ENCODE measurements at regions not wholly inside any gene's neighbourhood (a gene's known extent, or its start where the extent isn't known, plus 50 kb on each side); places are given as distances from the start of the nearest gene placed in this dataset.

GRCh38 chr2:223700221-223700620 lies 98.1 kb upstream of the SCG2 start (continued):
- TF ChIP-seq ZNF462 (CRISPR knock-in tag; IDR thresholded peaks at IDR 0.05), result no peak
- no peak for TF ChIP-seq JUNB (IDR thresholded peaks at IDR 0.05; ENCODE audit: unreplicated experiment)
- TF ChIP-seq CREB1 (CRISPR knock-in tag; IDR thresholded peaks at IDR 0.05; ENCODE audit: low read depth), result no peak
- no peak for TF ChIP-seq ETS1 (IDR thresholded peaks at IDR 0.05)

GRCh38 chr2:223697892-223698645 lies 95.9 kb upstream of the SCG2 start:
- no peak overlapping the region for H3K4me2 ChIP-seq
- Mint-ChIP-seq H3K27me3 (ENCODE audit: insufficient read depth, low read depth, poor library complexity) (no peaks in the 10 kb centered on the region), H3K9me3 (no peaks in the 10 kb centered on the region), H3K27ac (no peak overlapping the region), H3K4me1 (0 out of 3 replicates have a peak, but pooled peaks cover 2% of the 10 kb centered on the region), H3K36me3 (ENCODE audit: low read depth) (no peaks in the 10 kb centered on the region), H3K4me3 (no peak overlapping the region)
- H3K79me2 ChIP-seq (replicated peaks; ENCODE audit: insufficient read depth), result no peaks in the 10 kb centered on the region
- H3K27me3 ChIP-seq (ENCODE audit: insufficient read depth), result no peaks in the 10 kb centered on the region
- H2AFZ ChIP-seq, result no peak overlapping the region
- H3K4me3 ChIP-seq, result no peak overlapping the region
- TF ChIP-seq CTCF (conservative IDR thresholded peaks at IDR 0.05; ENCODE audit: low read depth in 2 of 2) (peak; percentile 32 to 49; a peak in 3 of 4 replicates), ZNF331 (CRISPR knock-in tag; IDR thresholded peaks at IDR 0.05; ENCODE audit: low read depth) (no peak), CREB1 (CRISPR knock-in tag; IDR thresholded peaks at IDR 0.05; ENCODE audit: low read depth) (no peak), NANOG (IDR thresholded peaks at IDR 0.05; ENCODE audit: borderline replicate concordance) (no peak)
- peak; percentile 24 for DNase-seq (ENCODE audit: low spot score)
- H4K20me1 ChIP-seq (replicated peaks; ENCODE audit: insufficient read depth), result no peaks in the 10 kb centered on the region
- H3F3A ChIP-seq (replicated peaks; ENCODE audit: low read depth), result no peaks in the 10 kb centered on the region
- no peaks in the 10 kb centered on the region for H3K36me3 ChIP-seq (ENCODE audit: insufficient read depth)
- H3K4me1 ChIP-seq (ENCODE audit: insufficient read depth), result no peaks in the 10 kb centered on the region
- H3K27ac ChIP-seq (ENCODE audit: low read depth), result no peak overlapping the region
- H3K9me2 ChIP-seq (ENCODE audit: insufficient read depth), result 0 out of 2 replicates have a peak, but pooled peaks cover 2% of the 10 kb centered on the region
- ATAC-seq, result no peak

All from GM23338 (cell line).